Caco-2 (cell line): ENCODE measurements at regions not wholly inside any gene's neighbourhood (a gene's known extent, or its start where the extent isn't known, plus 50 kb on each side); places are given as distances from the start of the nearest gene placed in this dataset.

Experiments
- BruUV-seq: library from RNA; stranded (reverse); fragments of 400-500 nt; replicated peaks from 2 replicates; lab custom pipeline; 2021; lab: Mats Ljungman, UMichigan
- CTCF ChIA-PET: fragments of 300-600 bp; sonication (Branson Sonifier 250); formaldehyde crosslinking; loops from one replicate; lab custom pipeline; 2022; ENCODE audit warnings: antibody characterized with exemption; lab: Charles Lee
- POLR2A ChIA-PET: fragments of 300-600 bp; sonication (Branson Sonifier 250); formaldehyde crosslinking; loops from one replicate; lab custom pipeline; 2022; ENCODE audit warnings: antibody characterized with exemption; lab: Charles Lee
- DNase-seq, 2 experiments: peaks; one replicate each; pipeline versions ENCODE4 v3.0.0 to v3.0.0-alpha.2; 2020 to 2022
- H3K27me3 ChIP-seq: replicated peaks from 2 replicates; pipeline ENCODE4 v1.6.0; 2011; ENCODE audit warnings: low read length; ENCODE audit not compliant: control insufficient read depth, insufficient read depth
- H3K36me3 ChIP-seq: 2 replicates; pipeline ENCODE4 v1.5.1; 2011; ENCODE audit warnings: low read length; ENCODE audit not compliant: control insufficient read depth, insufficient read depth
- H3K4me1 ChIP-seq: fragments of 250-450 bp; sonication (Bioruptor Pico); 2 replicates; pipeline ENCODE4 v1.5.1; 2020; ENCODE audit warnings: mild to moderate bottlenecking
- H3K4me3 ChIP-seq: 2 replicates; pipeline ENCODE4 v1.5.1; 2011; ENCODE audit warnings: low read depth, mild to moderate bottlenecking, control low read depth, low read length
- H3K9me3 ChIP-seq: fragments of 250-450 bp; sonication (Bioruptor Pico); 2 replicates; pipeline ENCODE4 v1.5.1; 2020; ENCODE audit warnings: mild to moderate bottlenecking, moderate library complexity
- H3K27ac Mint-ChIP-seq: one replicate; pipeline ENCODE4 v1.8.0; 2022; ENCODE audit warnings: mixed read lengths; ENCODE audit not compliant: unreplicated experiment
- H3K27me3 Mint-ChIP-seq: one replicate; pipeline ENCODE4 v1.8.0; 2022; ENCODE audit warnings: mixed read lengths; ENCODE audit not compliant: insufficient read depth, unreplicated experiment
- H3K36me3 Mint-ChIP-seq: one replicate; pipeline ENCODE4 v1.8.0; 2022; ENCODE audit warnings: mild to moderate bottlenecking, mixed read lengths; ENCODE audit not compliant: insufficient read depth, unreplicated experiment
- H3K4me1 Mint-ChIP-seq: one replicate; pipeline ENCODE4 v1.8.0; 2022; ENCODE audit warnings: low read depth, mixed read lengths; ENCODE audit not compliant: unreplicated experiment
- H3K4me3 Mint-ChIP-seq: one replicate; pipeline ENCODE4 v1.8.0; 2022; ENCODE audit warnings: mild to moderate bottlenecking, moderate library complexity, mixed read lengths; ENCODE audit not compliant: unreplicated experiment
- H3K9me3 Mint-ChIP-seq: one replicate; pipeline ENCODE4 v1.8.0; 2022; ENCODE audit warnings: mixed read lengths; ENCODE audit not compliant: unreplicated experiment
- intact Hi-C: fragments of 100-400 bp; cut with micrococcal nuclease; formaldehyde crosslinking; loops from one replicate; pipeline ENCODE4 v1.10.0; 2022; ENCODE audit not compliant: unreplicated experiment
- TF ChIP-seq, protein P1 (sequence below), 2 experiments: fragments of 200-600 bp in 1 of 2; IDR thresholded peaks; 1 replicate in 1 of 2; 2 replicates in 1 of 2; pipeline versions ENCODE4 v1.5.1 to v1.8.0; 2011 to 2022; ENCODE audit warnings: antibody characterized with exemption in 1 of 2, control low read depth in 1 of 2, inconsistent platforms in 1 of 2, low read depth in 1 of 2, low read length in 1 of 2, mild to moderate bottlenecking in 1 of 2, moderate library complexity in 1 of 2; ENCODE audit not compliant: insufficient read depth in 1 of 2, severe bottlenecking in 1 of 2, unreplicated experiment in 1 of 2

DNA sequence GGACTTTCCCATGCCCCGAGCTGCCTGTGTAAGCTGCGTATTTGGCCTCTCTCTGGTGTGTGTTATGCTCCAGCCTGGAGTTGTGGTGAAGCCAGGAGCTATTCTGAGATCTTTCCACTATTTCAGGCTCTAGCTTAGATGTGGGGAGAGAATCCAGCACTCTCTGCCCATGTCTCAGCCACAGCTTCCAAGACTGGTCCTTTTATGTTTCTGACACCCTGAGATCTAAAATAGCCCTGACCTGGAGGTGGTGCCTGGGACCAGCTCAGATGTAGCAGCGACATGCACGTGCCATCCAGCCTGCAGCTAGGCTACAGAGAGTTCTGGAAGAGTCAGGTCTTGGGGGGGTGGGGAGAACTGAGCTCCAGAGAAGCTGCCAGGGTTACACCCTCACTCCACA, 76.5 kb downstream of the TENT5C start:
- Mint-ChIP-seq H3K36me3 (peaks cover 4% of the 10 kb centered on the region), H3K27ac (no peak overlapping the region), H3K27me3 (no peaks in the 10 kb centered on the region), H3K4me1 (peaks cover 12% of the 10 kb centered on the region), H3K4me3 (no peak overlapping the region), H3K9me3 (no peaks in the 10 kb centered on the region)
- POLR2A ChIA-PET = interaction anchor here (0.6 kb wide), 1 partner anchor 12 kb away, joined by 14 read pairs; no protein-coding TSS in a partner anchor
- Histone ChIP-seq H3K4me1 (no peaks in the 10 kb centered on the region), H3K36me3 (no peaks in the 10 kb centered on the region), H3K27me3 (no peaks in the 10 kb centered on the region), H3K4me3 (no peak overlapping the region), H3K9me3 (no peaks in the 10 kb centered on the region)
- no peak for DNase-seq
- intact Hi-C loops = no loop called here
- BruUV-seq = no TSS peak
- CTCF ChIA-PET = no interaction called here
- TF ChIP-seq, protein P1, sequence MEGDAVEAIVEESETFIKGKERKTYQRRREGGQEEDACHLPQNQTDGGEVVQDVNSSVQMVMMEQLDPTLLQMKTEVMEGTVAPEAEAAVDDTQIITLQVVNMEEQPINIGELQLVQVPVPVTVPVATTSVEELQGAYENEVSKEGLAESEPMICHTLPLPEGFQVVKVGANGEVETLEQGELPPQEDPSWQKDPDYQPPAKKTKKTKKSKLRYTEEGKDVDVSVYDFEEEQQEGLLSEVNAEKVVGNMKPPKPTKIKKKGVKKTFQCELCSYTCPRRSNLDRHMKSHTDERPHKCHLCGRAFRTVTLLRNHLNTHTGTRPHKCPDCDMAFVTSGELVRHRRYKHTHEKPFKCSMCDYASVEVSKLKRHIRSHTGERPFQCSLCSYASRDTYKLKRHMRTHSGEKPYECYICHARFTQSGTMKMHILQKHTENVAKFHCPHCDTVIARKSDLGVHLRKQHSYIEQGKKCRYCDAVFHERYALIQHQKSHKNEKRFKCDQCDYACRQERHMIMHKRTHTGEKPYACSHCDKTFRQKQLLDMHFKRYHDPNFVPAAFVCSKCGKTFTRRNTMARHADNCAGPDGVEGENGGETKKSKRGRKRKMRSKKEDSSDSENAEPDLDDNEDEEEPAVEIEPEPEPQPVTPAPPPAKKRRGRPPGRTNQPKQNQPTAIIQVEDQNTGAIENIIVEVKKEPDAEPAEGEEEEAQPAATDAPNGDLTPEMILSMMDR (IDR thresholded peaks at IDR 0.05; ENCODE audit: insufficient read depth in 1 of 2, low read depth in 1 of 2, low read length in 1 of 2, severe bottlenecking in 1 of 2, unreplicated experiment in 1 of 2) = no peak

DNA sequence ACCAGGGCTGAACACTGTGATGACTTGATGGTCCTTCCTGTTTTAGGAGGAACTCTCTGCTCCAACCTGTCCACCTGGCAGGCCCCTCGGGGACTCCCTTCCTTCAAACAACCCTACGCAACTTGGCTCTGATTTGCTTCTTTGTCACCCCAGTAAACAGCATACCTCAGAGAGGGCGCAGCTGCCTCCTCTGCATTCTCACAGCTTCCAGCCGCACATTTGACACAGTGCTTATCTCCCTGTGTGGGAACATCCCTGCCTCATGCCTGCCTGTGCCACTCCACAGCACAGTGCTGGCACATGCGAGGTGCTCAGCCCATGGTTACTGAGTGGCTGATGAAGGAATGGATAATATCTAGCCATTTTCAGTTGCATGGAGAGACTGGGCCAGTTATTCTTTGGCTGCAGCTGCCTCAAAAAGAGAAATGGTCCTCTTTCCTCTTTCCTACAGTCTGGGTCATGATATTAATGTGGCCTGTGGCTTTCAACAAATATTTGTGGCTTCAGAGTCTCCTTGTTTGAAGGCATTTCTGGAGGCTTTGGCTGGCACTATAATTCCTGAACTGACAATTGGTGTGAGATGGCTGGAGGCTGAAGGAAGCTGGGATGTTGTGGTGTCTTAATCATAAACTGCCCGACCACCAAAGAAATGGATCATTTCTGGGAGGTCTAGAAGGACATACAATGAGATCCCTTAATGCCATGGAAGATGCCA, 77.9 kb downstream of the TENT5C start:
- H3K4me3 Mint-ChIP-seq = no peak overlapping the region
- POLR2A ChIA-PET = no interaction called here
- DNase-seq = no peak

DNA sequence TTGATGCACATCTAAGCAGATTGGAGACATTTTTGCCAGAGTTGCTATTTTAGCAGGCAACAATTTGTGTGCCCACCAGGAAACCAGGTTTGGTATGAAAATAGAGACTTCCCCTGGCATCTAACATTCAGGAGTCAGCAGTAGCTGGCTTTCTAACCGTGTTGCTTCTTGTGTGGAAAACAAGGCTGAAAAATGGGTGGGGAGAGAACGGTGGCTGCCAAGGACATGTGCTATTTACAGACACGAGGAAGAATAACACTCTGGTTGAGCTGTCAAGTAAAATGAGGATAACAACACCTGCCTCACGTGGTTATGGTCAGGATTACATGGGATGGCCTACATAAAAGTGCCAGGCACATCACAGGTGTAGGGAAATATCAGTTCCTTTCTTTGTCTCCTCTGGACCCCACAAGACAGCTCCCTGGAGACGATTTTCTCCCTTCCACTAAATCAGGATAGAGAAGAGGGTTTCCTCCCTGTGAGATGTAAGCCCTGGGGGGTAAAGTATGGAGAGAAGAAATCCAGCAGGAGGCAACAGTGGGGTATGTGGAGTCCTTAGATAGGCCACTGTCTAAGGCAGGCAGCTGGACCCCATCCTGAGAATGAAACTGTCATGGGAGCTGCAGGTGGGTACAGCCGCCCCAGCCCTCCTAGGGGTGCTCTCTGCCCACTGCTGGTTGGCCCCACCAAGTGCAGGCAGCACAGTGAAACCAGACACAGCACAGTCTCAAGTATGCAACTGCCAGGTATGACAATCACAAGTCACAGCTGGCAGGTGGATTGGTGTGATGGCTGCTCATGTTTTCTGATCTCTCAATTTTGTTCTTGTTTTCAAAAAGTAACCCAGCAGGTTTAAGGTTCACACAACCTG, 80.3 kb downstream of the TENT5C start:
- Histone ChIP-seq H3K4me1 (no peaks in the 10 kb centered on the region), H3K4me3 (no peak overlapping the region), H3K9me3 (no peaks in the 10 kb centered on the region), H3K27me3 (no peaks in the 10 kb centered on the region), H3K36me3 (no peaks in the 10 kb centered on the region)
- no peak for DNase-seq
- ChIA-PET POLR2A (interaction anchor here (0.6 kb wide), 1 partner anchor 50 kb away, joined by 5 read pairs; no protein-coding TSS in a partner anchor), CTCF (interaction anchor here (0.6 kb wide), 1 partner anchor 24 kb away, joined by 4 read pairs; no protein-coding TSS in a partner anchor)
- intact Hi-C loops = no loop called here
- BruUV-seq = no TSS peak
- Mint-ChIP-seq H3K4me3 (no peak overlapping the region), H3K27me3 (no peaks in the 10 kb centered on the region), H3K36me3 (no peaks in the 10 kb centered on the region), H3K27ac (no peak overlapping the region), H3K4me1 (peaks cover 12% of the 10 kb centered on the region), H3K9me3 (no peaks in the 10 kb centered on the region)
- TF ChIP-seq, protein P1 (IDR thresholded peaks at IDR 0.05; ENCODE audit: insufficient read depth in 1 of 2, low read depth in 1 of 2, low read length in 1 of 2, severe bottlenecking in 1 of 2, unreplicated experiment in 1 of 2) = no peak

More for the DNA sequence above, 77.9 kb downstream of the TENT5C start:
- Histone ChIP-seq H3K4me1 (no peaks in the 10 kb centered on the region), H3K4me3 (no peak overlapping the region), H3K9me3 (no peaks in the 10 kb centered on the region), H3K27me3 (no peaks in the 10 kb centered on the region), H3K36me3 (no peaks in the 10 kb centered on the region)
- no TSS peak for BruUV-seq
- CTCF ChIA-PET = no interaction called here
- Mint-ChIP-seq H3K36me3 (no peaks in the 10 kb centered on the region), H3K27me3 (no peaks in the 10 kb centered on the region), H3K4me1 (peaks cover 12% of the 10 kb centered on the region), H3K27ac (peak overlapping the region; percentile 69), H3K9me3 (no peaks in the 10 kb centered on the region)
- intact Hi-C loops = no loop called here
- TF ChIP-seq, protein P1 (IDR thresholded peaks at IDR 0.05; ENCODE audit: insufficient read depth in 1 of 2, low read depth in 1 of 2, low read length in 1 of 2, severe bottlenecking in 1 of 2, unreplicated experiment in 1 of 2) = no peak
